ENCODE measurements at regions not wholly inside any gene's neighbourhood (a gene's known extent, or its start where the extent isn't known, plus 50 kb on each side); places are given as distances from the start of the nearest gene placed in this dataset.

DNA sequence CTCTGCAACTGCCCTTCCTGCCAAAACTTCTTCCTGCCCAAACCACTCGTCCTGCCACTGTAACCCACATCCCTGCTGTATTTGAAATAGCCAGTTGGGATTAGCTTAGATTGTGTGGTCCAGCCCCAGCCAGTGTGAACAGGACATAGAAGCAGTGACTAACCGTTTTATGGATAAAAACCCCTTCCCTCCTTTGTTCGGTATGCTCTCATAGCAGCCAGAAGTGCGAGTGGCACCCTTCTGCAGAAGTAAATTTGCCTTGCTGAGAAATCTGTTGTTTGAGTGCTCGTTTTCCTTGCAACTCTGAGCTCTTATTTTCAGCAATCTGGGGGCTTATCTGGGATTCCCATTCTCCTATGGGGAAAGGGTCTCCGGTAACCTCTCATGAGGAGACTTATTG lies 470.0 kb downstream of the PRDM9 start:
- Histone ChIP-seq H3K4me1 (no peaks in the 10 kb centered on the region), H3K27me3 (no peaks in the 10 kb centered on the region), H3K4me3 (no peak overlapping the region), H3K9me3 (peaks cover 0 to 13% (median 11%) of the 10 kb centered on the region in 3 donors), H3K27ac (no peak overlapping the region), H3K36me3 (no peaks in the 10 kb centered on the region)
- intact Hi-C loops (cut with DNase I; ENCODE audit: low total_unique reads): no loop called here
- TF ChIP-seq, protein P1, sequence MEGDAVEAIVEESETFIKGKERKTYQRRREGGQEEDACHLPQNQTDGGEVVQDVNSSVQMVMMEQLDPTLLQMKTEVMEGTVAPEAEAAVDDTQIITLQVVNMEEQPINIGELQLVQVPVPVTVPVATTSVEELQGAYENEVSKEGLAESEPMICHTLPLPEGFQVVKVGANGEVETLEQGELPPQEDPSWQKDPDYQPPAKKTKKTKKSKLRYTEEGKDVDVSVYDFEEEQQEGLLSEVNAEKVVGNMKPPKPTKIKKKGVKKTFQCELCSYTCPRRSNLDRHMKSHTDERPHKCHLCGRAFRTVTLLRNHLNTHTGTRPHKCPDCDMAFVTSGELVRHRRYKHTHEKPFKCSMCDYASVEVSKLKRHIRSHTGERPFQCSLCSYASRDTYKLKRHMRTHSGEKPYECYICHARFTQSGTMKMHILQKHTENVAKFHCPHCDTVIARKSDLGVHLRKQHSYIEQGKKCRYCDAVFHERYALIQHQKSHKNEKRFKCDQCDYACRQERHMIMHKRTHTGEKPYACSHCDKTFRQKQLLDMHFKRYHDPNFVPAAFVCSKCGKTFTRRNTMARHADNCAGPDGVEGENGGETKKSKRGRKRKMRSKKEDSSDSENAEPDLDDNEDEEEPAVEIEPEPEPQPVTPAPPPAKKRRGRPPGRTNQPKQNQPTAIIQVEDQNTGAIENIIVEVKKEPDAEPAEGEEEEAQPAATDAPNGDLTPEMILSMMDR (IDR thresholded peaks at IDR 0.05): no peak
- DNase-seq: no peak

DNA sequence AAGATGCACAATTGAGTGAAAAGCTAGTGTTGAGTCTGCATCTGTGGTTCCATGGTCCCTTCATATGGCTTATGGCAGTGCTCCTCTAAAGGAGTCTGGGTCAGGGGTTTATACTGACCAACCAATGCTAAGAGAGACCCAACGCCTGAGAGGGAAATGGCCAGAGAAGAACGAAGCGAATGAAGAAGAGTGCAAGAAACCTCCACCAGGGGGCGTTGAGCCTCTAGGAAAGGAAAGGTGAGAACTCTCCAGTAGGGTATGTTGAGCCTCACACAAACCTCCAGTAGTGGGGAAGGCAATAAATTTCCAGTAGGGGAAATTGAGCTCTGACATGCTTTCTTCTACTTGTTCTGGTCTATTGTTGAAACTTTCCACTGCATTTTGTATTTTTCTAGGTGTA lies 470.6 kb downstream of the PRDM9 start:
- no peaks in the 10 kb centered on the region for H3K4me1 ChIP-seq
- peaks cover 0 to 13% (median 11%) of the 10 kb centered on the region in 3 donors for H3K9me3 ChIP-seq
- H3K4me3 ChIP-seq: no peak overlapping the region
- no peaks in the 10 kb centered on the region for H3K27me3 ChIP-seq
- TF ChIP-seq, protein P1 (IDR thresholded peaks at IDR 0.05): no peak
- intact Hi-C loops (cut with DNase I; ENCODE audit: low total_unique reads): no loop called here
- H3K36me3 ChIP-seq: no peaks in the 10 kb centered on the region
- H3K27ac ChIP-seq: no peak overlapping the region
- DNase-seq: no peak

DNA sequence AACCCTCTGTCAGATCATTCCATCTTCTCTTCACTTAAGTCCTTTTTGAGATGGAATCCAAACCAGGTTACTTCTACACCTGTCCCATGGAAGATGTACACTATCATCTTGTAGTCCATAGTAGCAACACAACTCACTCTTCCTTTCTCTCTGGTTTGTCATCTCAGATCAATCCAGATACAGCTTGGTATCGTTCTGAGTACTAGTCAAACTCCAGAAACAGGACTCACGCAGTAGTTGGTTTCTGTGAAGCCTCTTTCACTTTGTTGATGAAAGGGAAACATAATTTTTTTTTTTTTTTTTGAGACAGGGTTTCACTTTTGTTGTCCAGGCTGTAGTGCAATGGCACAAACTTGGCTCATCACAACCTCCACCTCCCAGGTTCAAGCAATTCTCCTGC lies 484.0 kb downstream of the PRDM9 start:
- Histone ChIP-seq H3K27me3 (no peaks in the 10 kb centered on the region), H3K9me3 (no peaks in the 10 kb centered on the region), H3K4me1 (no peaks in the 10 kb centered on the region), H3K27ac (no peak overlapping the region), H3K4me3 (no peak overlapping the region), H3K36me3 (no peaks in the 10 kb centered on the region)
- DNase-seq: no peak
- TF ChIP-seq, protein P1 (IDR thresholded peaks at IDR 0.05): no peak
- intact Hi-C loops (cut with DNase I; ENCODE audit: low total_unique reads): no loop called here

DNA sequence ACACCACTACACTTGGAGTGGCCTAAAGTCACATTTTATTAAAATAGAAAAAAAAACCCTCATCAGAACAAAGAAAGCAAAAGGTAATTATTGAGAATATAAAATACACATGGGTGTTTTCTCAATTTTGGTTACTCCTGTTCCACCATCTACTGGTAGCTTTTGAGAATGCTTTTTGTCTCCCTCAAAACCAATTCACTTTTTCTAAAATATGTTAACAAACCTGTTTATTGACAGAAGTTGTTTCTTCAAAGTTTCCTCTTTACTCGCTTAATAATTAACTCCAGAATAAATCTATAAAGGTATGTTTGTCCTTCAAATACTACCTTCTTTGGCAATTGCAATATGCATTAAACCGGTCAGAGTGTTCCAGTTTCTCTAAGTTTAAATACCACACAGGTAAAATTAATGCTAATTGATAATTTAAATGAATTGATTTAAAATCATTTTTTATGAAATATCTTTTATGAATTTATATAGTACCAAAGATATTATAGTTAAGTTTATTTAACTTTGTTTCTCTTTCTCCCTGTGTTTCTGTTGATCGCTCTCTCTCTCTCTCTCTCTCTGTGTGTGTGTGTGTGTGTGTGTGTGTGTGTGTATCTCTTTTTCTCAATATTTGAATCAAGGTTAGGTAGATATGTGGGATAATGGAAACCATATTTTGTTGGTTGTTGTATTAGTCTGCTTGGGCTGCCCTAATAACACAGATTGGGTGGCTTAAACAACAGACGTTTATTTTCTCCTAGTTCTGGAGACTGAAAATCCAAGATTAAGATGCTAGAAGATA lies 487.4 kb downstream of the PRDM9 start:
- intact Hi-C loops (cut with DNase I; ENCODE audit: low total_unique reads): no loop called here
- H3K27me3 ChIP-seq: no peaks in the 10 kb centered on the region
- no peaks in the 10 kb centered on the region for H3K36me3 ChIP-seq
- no peaks in the 10 kb centered on the region for H3K4me1 ChIP-seq
- TF ChIP-seq, protein P1 (IDR thresholded peaks at IDR 0.05): no peak
- H3K27ac ChIP-seq: no peak overlapping the region
- no peak overlapping the region for H3K4me3 ChIP-seq
- H3K9me3 ChIP-seq: no peaks in the 10 kb centered on the region
- DNase-seq: no peak

GRCh38 chr5:23996525-23996924 lies 489.1 kb downstream of the PRDM9 start:
- H3K4me3 ChIP-seq: no peak overlapping the region
- intact Hi-C loops (cut with DNase I; ENCODE audit: low total_unique reads): no loop called here
- no peaks in the 10 kb centered on the region for H3K27me3 ChIP-seq
- no peak overlapping the region for H3K27ac ChIP-seq
- H3K9me3 ChIP-seq: no peaks in the 10 kb centered on the region
- no peaks in the 10 kb centered on the region for H3K36me3 ChIP-seq
- TF ChIP-seq, protein P1 (IDR thresholded peaks at IDR 0.05): no peak
- no peak for DNase-seq
- no peaks in the 10 kb centered on the region for H3K4me1 ChIP-seq

Data from tibial artery (tissue), 4 donors.